ENCODE measurements at regions not wholly inside any gene's neighbourhood (a gene's known extent, or its start where the extent isn't known, plus 50 kb on each side); places are given as distances from the start of the nearest gene placed in this dataset.

DNA sequence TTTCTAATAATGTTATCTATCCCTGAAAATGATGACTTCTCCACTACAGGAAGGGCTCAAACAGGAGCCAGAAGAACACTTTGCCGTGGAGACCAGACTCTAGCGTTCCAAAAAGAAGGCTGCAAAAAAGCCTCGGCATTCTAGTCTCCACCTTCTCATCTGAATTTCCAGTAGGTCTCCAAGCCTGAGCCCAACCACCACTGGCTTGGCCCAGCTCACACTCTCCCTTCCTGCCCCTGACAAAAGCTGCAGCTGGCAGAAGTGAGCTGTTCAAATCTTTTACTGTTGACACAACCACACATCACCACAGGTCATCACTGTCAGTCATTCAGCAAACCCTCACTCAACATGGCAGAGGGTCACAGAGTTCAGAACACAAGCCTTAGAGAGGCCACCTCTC, 69.3 kb downstream of the CAMK2N1 start:
- no peak for TF ChIP-seq POLR2A (IDR thresholded peaks at IDR 0.05)
- TF ChIP-seq, protein P1, sequence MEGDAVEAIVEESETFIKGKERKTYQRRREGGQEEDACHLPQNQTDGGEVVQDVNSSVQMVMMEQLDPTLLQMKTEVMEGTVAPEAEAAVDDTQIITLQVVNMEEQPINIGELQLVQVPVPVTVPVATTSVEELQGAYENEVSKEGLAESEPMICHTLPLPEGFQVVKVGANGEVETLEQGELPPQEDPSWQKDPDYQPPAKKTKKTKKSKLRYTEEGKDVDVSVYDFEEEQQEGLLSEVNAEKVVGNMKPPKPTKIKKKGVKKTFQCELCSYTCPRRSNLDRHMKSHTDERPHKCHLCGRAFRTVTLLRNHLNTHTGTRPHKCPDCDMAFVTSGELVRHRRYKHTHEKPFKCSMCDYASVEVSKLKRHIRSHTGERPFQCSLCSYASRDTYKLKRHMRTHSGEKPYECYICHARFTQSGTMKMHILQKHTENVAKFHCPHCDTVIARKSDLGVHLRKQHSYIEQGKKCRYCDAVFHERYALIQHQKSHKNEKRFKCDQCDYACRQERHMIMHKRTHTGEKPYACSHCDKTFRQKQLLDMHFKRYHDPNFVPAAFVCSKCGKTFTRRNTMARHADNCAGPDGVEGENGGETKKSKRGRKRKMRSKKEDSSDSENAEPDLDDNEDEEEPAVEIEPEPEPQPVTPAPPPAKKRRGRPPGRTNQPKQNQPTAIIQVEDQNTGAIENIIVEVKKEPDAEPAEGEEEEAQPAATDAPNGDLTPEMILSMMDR (IDR thresholded peaks at IDR 0.05) = no peak
